Activated T-helper 2 cell treated with anti-CD3 and anti-CD28 coated beads, Interferon-gamma antibody, Interleukin-2, Interleukin-4, amounts not matched to agents 10 μg/mL and 5 μg/mL and 100 μg/mL, durations not matched to agents 14 hours and 24 hours and 36 hours (primary cell): ENCODE measurements at regions not wholly inside any gene's neighbourhood (a gene's known extent, or its start where the extent isn't known, plus 50 kb on each side); places are given as distances from the start of the nearest gene placed in this dataset.

Experiments
- DNase-seq: peaks from one replicate; pipeline ENCODE4 v3.0.0; 2021; ENCODE audit warnings: low spot score
- H3K27ac Mint-ChIP-seq: one replicate; pipeline ENCODE4 v1.8.0; 2021; ENCODE audit warnings: mixed read lengths
- H3K27me3 Mint-ChIP-seq: one replicate; pipeline ENCODE4 v1.8.0; 2021; ENCODE audit warnings: low read depth, mixed read lengths
- H3K36me3 Mint-ChIP-seq: one replicate; pipeline ENCODE4 v1.8.0; 2021; ENCODE audit warnings: low read depth, mixed read lengths
- H3K4me1 Mint-ChIP-seq: one replicate; pipeline ENCODE4 v1.8.0; 2021; ENCODE audit warnings: low read depth, mixed read lengths
- H3K4me3 Mint-ChIP-seq: one replicate; pipeline ENCODE4 v1.8.0; 2021; ENCODE audit warnings: low read depth, mild to moderate bottlenecking, moderate library complexity, mixed read lengths
- H3K9me3 Mint-ChIP-seq: one replicate; pipeline ENCODE4 v1.8.0; 2021; ENCODE audit warnings: mixed read lengths
- intact Hi-C: fragments of 100-400 bp; cut with micrococcal nuclease; formaldehyde crosslinking; loops from one replicate; pipeline ENCODE4 v1.15.1; 2023

DNA sequence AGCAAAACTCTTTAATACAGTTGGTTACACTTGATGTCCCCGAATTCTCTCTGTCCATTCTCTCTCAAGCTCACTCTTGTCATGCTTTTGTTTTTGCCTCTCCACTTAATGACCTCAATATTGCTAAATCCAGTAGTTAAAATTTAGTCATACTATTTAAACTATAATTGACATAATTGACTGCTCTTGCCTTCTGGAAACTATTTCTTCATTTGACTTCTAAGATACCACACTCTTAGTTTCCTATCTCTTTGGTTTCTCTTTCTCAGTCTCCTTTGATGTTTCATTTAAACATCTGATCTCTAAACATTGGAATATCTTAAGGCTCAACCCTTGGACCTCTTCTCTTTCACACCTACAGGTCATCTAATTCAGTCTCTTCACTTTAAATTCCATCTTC, 211.3 kb downstream of the COG6 start:
- H3K36me3 Mint-ChIP-seq = no peaks in the 10 kb centered on the region

DNA sequence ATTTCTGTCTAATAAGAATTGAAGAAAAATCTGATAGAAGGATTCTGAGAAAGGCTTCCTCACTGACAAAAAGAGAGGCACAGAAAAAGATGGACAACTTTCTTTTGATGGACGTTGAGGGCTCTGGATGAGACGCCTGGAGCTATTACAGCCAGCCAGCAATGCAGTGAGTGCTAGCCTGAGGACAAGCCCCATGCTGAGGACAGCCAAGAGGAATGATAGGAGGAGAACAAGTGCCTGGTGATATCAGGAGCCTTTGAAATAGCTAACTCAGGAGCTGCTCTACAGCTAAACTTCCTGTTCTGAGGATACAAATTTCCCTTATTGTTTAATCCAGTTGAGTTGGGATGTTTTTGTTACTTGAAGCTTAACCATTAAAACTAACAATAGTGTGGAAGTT, 212.3 kb downstream of the COG6 start:
- Mint-ChIP-seq H3K36me3 (no peaks in the 10 kb centered on the region), H3K4me1 (peaks cover 9% of the 10 kb centered on the region), H3K9me3 (peaks cover 5% of the 10 kb centered on the region), H3K27me3 (no peaks in the 10 kb centered on the region), H3K4me3 (no peak overlapping the region), H3K27ac (no peak overlapping the region)
- DNase-seq = no peak
- intact Hi-C loops = loop anchor here (2.0 to 5.0 kb wide), 2 partner anchors 91 to 159 kb away; no protein-coding TSS in a partner anchor

More for the DNA sequence above, 211.3 kb downstream of the COG6 start:
- Mint-ChIP-seq H3K27me3 (no peaks in the 10 kb centered on the region), H3K9me3 (peaks cover 5% of the 10 kb centered on the region), H3K4me1 (peaks cover 9% of the 10 kb centered on the region), H3K27ac (peak overlapping the region; percentile 16), H3K4me3 (no peak overlapping the region)
- no peak for DNase-seq
- intact Hi-C loops = loop anchor here (2.0 to 5.0 kb wide), 2 partner anchors 89 to 160 kb away; no protein-coding TSS in a partner anchor

DNA sequence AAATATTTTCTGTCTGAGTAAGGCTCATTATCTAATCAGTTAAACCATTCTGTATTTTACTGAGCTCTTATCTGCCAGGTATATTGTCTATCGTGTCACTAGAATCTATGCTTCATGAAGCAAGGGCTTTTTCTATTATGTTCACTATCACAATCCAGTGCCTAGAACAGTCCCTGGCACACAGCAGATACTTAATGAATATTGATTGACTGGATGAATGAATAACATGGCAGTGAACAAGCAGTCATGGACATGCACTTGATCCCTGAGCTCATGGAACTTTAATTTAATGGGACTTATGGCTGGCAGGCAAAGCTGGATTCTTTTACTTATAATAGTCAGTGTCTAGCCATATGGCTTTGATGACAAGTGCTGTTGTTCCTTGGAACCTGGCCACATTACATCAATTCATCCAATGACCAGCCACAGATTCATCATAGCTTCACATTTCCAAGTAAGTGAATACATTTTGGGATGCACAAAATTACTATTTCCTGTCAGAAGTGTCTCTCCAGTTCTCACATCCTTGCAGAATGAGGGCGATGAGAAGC, 214.8 kb downstream of the COG6 start:
- peaks cover 9% of the 10 kb centered on the region for H3K4me1 Mint-ChIP-seq
- H3K27me3 Mint-ChIP-seq = no peaks in the 10 kb centered on the region
- intact Hi-C loops = no loop called here
- peaks cover 5% of the 10 kb centered on the region for H3K9me3 Mint-ChIP-seq
- no peak for DNase-seq
- H3K4me3 Mint-ChIP-seq = no peak overlapping the region
- H3K36me3 Mint-ChIP-seq = no peaks in the 10 kb centered on the region
- H3K27ac Mint-ChIP-seq = no peak overlapping the region

DNA sequence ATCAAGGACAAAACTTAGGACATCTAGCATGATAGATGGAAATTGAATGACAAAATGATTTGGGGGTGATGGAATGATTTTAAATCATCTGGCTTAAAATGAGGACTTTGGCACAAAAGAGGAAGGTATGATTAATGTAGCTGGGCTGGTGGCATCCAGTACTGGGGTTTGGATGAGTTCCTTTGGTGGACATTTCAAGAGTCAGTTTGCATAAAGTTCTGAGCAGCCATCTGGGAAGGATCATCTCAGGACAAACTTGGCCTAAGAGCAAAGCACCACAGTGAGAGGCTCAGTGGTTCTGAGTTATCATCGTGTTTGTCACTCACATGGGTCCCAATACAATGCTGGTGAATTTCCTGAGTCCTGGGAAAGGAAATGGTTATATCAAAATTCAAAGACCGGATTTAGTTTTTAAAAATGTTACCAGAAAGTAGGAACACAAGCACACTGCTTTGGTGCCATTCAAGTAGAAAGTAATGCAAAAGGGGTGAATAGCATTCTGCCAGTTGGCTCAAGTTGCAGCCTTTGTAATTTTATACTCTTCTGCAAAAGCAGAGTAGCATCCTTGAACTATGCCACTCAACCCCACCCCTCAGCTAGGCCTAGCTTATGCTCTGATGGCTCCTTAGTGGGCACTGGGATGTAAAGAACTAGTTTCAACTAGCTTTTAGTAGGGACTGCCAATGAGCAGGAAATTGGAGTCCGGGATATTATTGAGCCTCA, 219.0 kb downstream of the COG6 start:
- no peaks in the 10 kb centered on the region for H3K36me3 Mint-ChIP-seq
- intact Hi-C loops = no loop called here
- H3K27ac Mint-ChIP-seq = no peak overlapping the region
- H3K4me3 Mint-ChIP-seq = no peak overlapping the region
- H3K9me3 Mint-ChIP-seq = no peaks in the 10 kb centered on the region
- H3K4me1 Mint-ChIP-seq = peaks cover 15% of the 10 kb centered on the region
- no peaks in the 10 kb centered on the region for H3K27me3 Mint-ChIP-seq
- no peak for DNase-seq

DNA sequence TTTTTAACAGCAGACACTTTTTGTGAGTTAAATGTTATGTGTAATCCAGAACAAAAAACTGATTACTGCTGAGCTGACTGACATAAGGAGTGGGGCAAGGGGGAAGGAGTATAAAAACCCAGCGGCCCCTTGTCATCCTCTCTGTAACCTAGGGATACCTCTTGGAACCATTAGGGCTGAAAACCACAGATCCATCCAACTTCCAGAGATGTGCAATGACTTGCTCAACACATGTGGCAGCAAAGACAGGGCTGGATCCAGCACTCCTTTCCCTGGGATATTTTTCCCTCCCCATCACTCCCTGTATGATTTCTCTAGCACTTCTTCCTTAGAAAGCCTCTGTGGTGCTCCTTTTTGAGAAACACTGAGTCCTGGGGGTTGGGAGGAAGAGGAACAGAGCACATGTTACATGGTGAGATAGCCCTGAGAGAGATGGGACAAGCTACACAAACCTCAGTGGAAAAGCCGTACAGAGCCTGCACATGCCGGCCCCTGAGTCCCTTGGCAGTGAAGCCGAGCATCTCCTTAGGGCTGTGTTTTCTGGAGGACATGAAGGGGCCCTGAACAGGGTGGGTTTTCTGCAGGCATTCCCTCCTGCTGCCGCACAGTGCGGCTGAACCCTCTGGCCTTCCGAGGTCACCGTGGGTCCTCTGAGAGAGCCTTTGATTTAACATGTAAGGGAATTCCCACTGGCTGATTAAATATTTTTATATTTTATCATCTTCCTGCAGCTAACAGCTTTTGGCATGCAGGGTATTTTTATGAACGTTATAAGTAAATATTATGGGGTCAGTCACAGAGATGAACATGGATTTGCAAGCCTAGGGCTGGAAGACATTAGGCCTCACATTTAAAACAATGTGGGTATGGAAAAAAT, 219.9 kb downstream of the COG6 start:
- no peaks in the 10 kb centered on the region for H3K27me3 Mint-ChIP-seq

DNA sequence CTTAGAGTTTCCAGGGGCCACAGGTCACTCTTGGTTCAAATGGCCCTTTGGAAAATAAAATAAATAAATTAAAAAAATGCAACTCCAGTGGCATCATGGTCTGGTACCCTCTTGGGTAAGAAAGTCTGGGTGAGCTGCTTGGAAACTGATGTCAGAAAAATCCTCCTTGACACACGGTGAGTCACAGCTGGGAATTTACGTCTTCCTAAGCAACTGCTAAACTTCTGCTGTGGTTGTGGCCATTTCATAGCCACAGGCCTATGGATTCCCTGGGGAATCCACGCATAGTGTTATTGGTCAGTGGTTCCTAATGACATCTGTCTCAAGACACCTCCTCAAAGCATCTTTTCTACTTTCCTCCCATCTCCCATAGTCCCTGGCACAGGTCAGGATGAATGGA, 220.8 kb downstream of the COG6 start:
- Mint-ChIP-seq H3K27me3 (no peaks in the 10 kb centered on the region), H3K4me1 (peaks cover 15% of the 10 kb centered on the region), H3K36me3 (no peaks in the 10 kb centered on the region), H3K4me3 (no peak overlapping the region), H3K9me3 (no peaks in the 10 kb centered on the region), H3K27ac (no peak overlapping the region)
- DNase-seq = no peak
- intact Hi-C loops = no loop called here

More for the DNA sequence above, 219.9 kb downstream of the COG6 start:
- intact Hi-C loops = no loop called here
- no peak for DNase-seq
- Mint-ChIP-seq H3K9me3 (no peaks in the 10 kb centered on the region), H3K27ac (no peak overlapping the region), H3K4me3 (no peak overlapping the region), H3K4me1 (peaks cover 15% of the 10 kb centered on the region), H3K36me3 (no peaks in the 10 kb centered on the region)

DNA sequence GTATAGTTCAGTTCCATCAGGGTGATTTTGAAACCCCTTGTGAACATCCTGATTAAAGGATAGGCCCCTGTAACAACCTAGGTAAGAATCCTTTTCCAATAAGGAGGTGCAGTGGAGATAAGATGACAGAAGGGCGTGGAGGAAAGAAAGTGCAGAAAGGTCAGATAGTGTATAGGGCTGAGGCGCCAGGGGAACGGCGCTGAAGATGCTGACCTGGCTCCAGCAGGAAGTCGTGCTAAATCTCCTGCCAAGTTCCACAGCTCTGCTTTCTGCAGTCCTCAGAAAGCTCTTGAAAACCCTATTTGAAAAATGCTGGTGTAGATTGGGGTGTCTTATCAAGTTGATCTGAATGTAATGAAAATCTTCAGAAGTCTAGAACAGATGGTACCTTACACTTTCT, 221.7 kb downstream of the COG6 start:
- intact Hi-C loops = no loop called here
- DNase-seq = no peak
- no peak overlapping the region for H3K27ac Mint-ChIP-seq
- H3K4me3 Mint-ChIP-seq = no peak overlapping the region
- peaks cover 3% of the 10 kb centered on the region for H3K9me3 Mint-ChIP-seq
- peaks cover 15% of the 10 kb centered on the region for H3K4me1 Mint-ChIP-seq
- H3K36me3 Mint-ChIP-seq = no peaks in the 10 kb centered on the region
- no peaks in the 10 kb centered on the region for H3K27me3 Mint-ChIP-seq

DNA sequence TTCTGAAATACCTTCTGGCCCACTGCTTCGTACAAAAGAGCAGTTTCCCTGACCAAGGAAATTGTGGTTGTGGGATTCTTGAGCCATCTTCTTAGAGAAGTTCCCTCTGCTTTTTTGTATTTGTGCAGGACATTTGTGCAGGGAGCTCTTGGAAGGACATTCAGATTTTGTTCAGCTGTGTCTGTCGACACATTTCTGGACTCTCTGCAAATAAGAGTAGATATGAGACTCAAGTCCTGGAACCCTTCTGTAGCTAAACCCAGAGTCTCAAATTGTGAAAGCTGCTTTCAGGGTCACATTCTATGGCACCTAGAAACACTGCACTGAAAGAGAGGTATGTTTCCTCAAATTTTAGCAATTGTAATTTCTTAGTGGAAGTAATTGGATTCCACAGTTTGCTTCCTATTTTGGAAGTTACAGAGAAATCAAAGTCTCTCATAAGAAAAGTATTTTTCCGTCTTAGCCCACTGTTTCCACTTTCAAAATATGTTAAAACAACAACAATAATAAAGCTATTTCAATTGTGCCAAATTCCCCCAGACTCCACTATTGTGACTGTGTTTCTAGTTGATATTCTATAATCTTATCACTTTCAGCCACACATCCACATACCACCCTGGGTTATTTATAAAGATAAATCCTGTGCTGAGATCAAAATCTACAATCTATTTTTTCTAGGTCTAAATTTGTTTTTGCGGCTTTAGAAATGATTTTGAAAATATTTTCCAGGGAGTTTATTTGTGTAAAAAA, 224.0 kb downstream of the COG6 start:
- no peaks in the 10 kb centered on the region for H3K27me3 Mint-ChIP-seq
- no peak overlapping the region for H3K4me3 Mint-ChIP-seq
- H3K4me1 Mint-ChIP-seq = peaks cover 15% of the 10 kb centered on the region
- peaks cover 9% of the 10 kb centered on the region for H3K36me3 Mint-ChIP-seq
- intact Hi-C loops = no loop called here
- DNase-seq = no peak
- peaks cover 23% of the 10 kb centered on the region for H3K9me3 Mint-ChIP-seq
- no peak overlapping the region for H3K27ac Mint-ChIP-seq

DNA sequence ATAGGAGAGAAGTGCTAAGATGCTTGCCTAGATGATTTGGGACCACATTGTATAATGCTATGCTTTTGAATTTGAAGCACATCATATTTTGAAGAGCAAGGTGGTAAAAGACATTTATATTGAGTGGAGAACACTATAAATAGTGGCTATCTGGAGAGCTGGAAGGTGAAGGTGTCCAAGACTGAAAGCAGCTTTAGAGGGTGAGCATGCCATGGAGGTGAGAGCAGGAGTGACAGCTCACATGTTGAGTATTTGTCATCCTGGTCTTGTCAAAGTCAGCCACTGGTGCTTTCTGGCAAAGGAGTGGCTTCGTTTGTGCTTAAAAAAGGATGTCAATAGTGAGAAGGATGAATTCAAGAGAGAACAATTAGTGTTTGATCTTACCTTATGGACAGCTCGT, 225.9 kb downstream of the COG6 start:
- H3K27ac Mint-ChIP-seq = no peak overlapping the region
- no peaks in the 10 kb centered on the region for H3K27me3 Mint-ChIP-seq
- peaks cover 10% of the 10 kb centered on the region for H3K4me1 Mint-ChIP-seq
- peaks cover 40% of the 10 kb centered on the region for H3K9me3 Mint-ChIP-seq
- no peak for DNase-seq
- intact Hi-C loops = no loop called here
- peaks cover 9% of the 10 kb centered on the region for H3K36me3 Mint-ChIP-seq
- no peak overlapping the region for H3K4me3 Mint-ChIP-seq

DNA sequence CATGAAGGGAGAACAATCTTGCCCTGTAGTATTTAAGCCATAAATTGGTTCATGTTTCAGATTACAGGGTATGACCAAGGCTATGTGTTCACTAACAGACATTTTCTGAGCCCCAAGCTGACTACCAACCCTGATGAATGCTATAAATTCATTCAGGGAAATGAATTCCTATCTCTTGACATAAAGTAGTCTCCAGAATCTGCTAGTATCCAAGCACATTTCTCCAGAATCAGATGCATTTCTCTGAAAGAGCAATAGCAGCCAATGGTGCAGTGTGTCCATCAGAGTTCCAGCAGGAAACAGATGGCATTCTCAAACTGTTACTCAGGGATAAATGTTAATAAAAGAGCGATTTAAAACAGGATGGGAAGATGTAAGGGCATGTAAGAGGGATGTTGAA, 226.4 kb downstream of the COG6 start:
- no peak overlapping the region for H3K27ac Mint-ChIP-seq
- intact Hi-C loops = no loop called here
- no peaks in the 10 kb centered on the region for H3K27me3 Mint-ChIP-seq
- peaks cover 6% of the 10 kb centered on the region for H3K4me1 Mint-ChIP-seq
- H3K9me3 Mint-ChIP-seq = peaks cover 40% of the 10 kb centered on the region
- H3K36me3 Mint-ChIP-seq = peaks cover 9% of the 10 kb centered on the region
- no peak for DNase-seq
- H3K4me3 Mint-ChIP-seq = no peak overlapping the region

DNA sequence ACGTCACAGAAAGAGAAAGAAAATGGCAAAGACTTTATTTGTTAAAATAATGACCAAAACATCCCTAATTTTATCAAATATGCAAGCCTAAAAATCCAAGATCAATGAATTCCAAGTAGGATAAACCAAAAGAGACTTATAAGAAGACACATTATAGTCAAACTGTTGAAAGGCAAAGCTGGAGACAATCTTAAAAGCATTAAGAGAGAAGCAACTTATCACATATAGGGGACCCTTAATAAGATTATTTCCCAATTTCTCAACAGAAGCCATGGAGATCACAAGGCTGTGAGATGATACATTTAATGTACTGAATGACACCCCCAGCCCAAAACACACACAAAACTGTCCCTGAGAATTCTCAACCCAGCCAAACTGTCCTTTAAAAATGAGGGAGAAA, 228.7 kb downstream of the COG6 start:
- DNase-seq = no peak
- no peaks in the 10 kb centered on the region for H3K27me3 Mint-ChIP-seq
- no peak overlapping the region for H3K4me3 Mint-ChIP-seq
- intact Hi-C loops = no loop called here
- H3K4me1 Mint-ChIP-seq = no peaks in the 10 kb centered on the region
- no peak overlapping the region for H3K27ac Mint-ChIP-seq
- peaks cover 9% of the 10 kb centered on the region for H3K36me3 Mint-ChIP-seq
- peaks cover 49% of the 10 kb centered on the region for H3K9me3 Mint-ChIP-seq

DNA sequence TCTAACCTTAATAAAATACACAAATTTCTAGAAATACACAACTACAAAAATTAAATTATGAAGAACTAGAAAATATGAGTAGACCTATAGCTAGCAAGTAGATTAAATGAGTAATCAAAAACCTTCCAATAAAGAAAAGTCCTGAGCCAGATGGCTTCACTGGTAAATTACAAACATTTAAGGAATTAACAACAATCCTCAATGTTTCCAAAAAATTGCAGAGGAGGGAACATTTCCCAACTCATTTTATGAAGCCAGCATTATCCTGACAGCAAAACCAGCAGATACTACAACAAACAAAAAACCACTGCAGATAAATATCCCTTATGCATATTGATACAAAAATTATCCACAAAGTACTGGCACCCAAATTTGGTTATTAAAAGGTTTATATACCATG, 230.9 kb downstream of the COG6 start:
- peaks cover 4% of the 10 kb centered on the region for H3K4me1 Mint-ChIP-seq
- H3K36me3 Mint-ChIP-seq = peaks cover 9% of the 10 kb centered on the region
- H3K27ac Mint-ChIP-seq = no peak overlapping the region
- intact Hi-C loops = no loop called here
- no peak overlapping the region for H3K4me3 Mint-ChIP-seq
- no peaks in the 10 kb centered on the region for H3K27me3 Mint-ChIP-seq
- H3K9me3 Mint-ChIP-seq = peaks cover 49% of the 10 kb centered on the region
- no peak for DNase-seq
